ENCODE measurements at regions not wholly inside any gene's neighbourhood (a gene's known extent, or its start where the extent isn't known, plus 50 kb on each side); places are given as distances from the start of the nearest gene placed in this dataset.

GRCh38 chr2:46845542-46846486 lies 69.8 kb downstream of the MCFD2 start:
- WGBS, 3 donors = 65 to 79% (median 77%) methylated on average over 16 of the region's 16 CpGs
- DNase-seq = peak in 1 of 2 donors; percentile 17
- no peak for FAIRE-seq

GRCh38 chr2:46844443-46844842 lies 71.2 kb downstream of the MCFD2 start:
- Histone ChIP-seq H3K4me3 (ENCODE audit: low read depth in 1 of 3, low read length in 3 of 3) (no peak overlapping the region), H3K4me1 (ENCODE audit: control insufficient read depth in 3 of 3, insufficient read depth in 2 of 3, low read depth in 1 of 3, low read length in 2 of 3) (peaks cover 8 to 43% (median 27%) of the 10 kb centered on the region in 3 donors), H3K9me3 (ENCODE audit: control insufficient read depth in 2 of 2, insufficient read depth in 1 of 2, low read depth in 1 of 2, low read length in 1 of 2) (no peaks in the 10 kb centered on the region), H3K27me3 (ENCODE audit: control insufficient read depth in 3 of 3, insufficient read depth in 3 of 3, low read length in 3 of 3) (no peaks in the 10 kb centered on the region), H3K27ac (ENCODE audit: low read depth in 1 of 3, low read length in 2 of 3) (no peak overlapping the region), H3K36me3 (ENCODE audit: control insufficient read depth in 3 of 3, insufficient read depth in 2 of 3, low read depth in 1 of 3, low read length in 3 of 3) (no peaks in the 10 kb centered on the region)
- FAIRE-seq (no peak), DNase-seq (no peak)
- WGBS, 3 donors = 93 to 100% (median 95%) methylated on average over 1 of the region's 1 CpG

More at GRCh38 chr2:46845542-46846486, 69.8 kb downstream of the MCFD2 start:
- no peaks in the 10 kb centered on the region for H3K27me3 ChIP-seq (ENCODE audit: control insufficient read depth in 3 of 3, insufficient read depth in 3 of 3, low read length in 3 of 3)
- no peaks in the 10 kb centered on the region for H3K36me3 ChIP-seq (ENCODE audit: control insufficient read depth in 3 of 3, insufficient read depth in 2 of 3, low read depth in 1 of 3, low read length in 3 of 3)
- H3K9me3 ChIP-seq (ENCODE audit: control insufficient read depth in 2 of 2, insufficient read depth in 1 of 2, low read depth in 1 of 2, low read length in 1 of 2) = no peaks in the 10 kb centered on the region
- H3K4me3 ChIP-seq (ENCODE audit: low read depth in 1 of 3, low read length in 3 of 3) = no peak overlapping the region
- H3K27ac ChIP-seq (ENCODE audit: low read depth in 1 of 3, low read length in 2 of 3) = peak overlapping the region; percentile 70 to 96 (median 86)
- H3K4me1 ChIP-seq (ENCODE audit: control insufficient read depth in 3 of 3, insufficient read depth in 2 of 3, low read depth in 1 of 3, low read length in 2 of 3) = peaks cover 10 to 55% (median 37%) of the 10 kb centered on the region in 3 donors

GRCh38 chr2:46844034-46844433 lies 71.6 kb downstream of the MCFD2 start:
- FAIRE-seq (no peak), DNase-seq (no peak)
- Histone ChIP-seq H3K4me3 (ENCODE audit: low read depth in 1 of 3, low read length in 3 of 3) (no peak overlapping the region), H3K4me1 (ENCODE audit: control insufficient read depth in 3 of 3, insufficient read depth in 2 of 3, low read depth in 1 of 3, low read length in 2 of 3) (peaks cover 8 to 38% (median 22%) of the 10 kb centered on the region in 3 donors), H3K9me3 (ENCODE audit: control insufficient read depth in 2 of 2, insufficient read depth in 1 of 2, low read depth in 1 of 2, low read length in 1 of 2) (no peaks in the 10 kb centered on the region), H3K36me3 (ENCODE audit: control insufficient read depth in 3 of 3, insufficient read depth in 2 of 3, low read depth in 1 of 3, low read length in 3 of 3) (no peaks in the 10 kb centered on the region), H3K27me3 (ENCODE audit: control insufficient read depth in 3 of 3, insufficient read depth in 3 of 3, low read length in 3 of 3) (no peaks in the 10 kb centered on the region), H3K27ac (ENCODE audit: low read depth in 1 of 3, low read length in 2 of 3) (no peak overlapping the region)
- WGBS, 3 donors = 58 to 98% (median 97%) methylated on average over 2 of the region's 2 CpGs

- no peaks in the 10 kb centered on the region for H3K27me3 ChIP-seq (ENCODE audit: control insufficient read depth in 3 of 3, insufficient read depth in 3 of 3, low read length in 3 of 3)
- no peaks in the 10 kb centered on the region for H3K36me3 ChIP-seq (ENCODE audit: control insufficient read depth in 3 of 3, insufficient read depth in 2 of 3, low read depth in 1 of 3, low read length in 3 of 3)
- no peak overlapping the region for H3K4me3 ChIP-seq (ENCODE audit: low read depth in 1 of 3, low read length in 3 of 3)
- H3K27ac ChIP-seq (ENCODE audit: low read depth in 1 of 3, low read length in 2 of 3) = no peak overlapping the region
- no peaks in the 10 kb centered on the region for H3K9me3 ChIP-seq (ENCODE audit: control insufficient read depth in 2 of 2, insufficient read depth in 1 of 2, low read depth in 1 of 2, low read length in 1 of 2)
- WGBS, 3 donors = 80 to 87% (median 81%) methylated on average over 5 of the region's 5 CpGs
- H3K4me1 ChIP-seq (ENCODE audit: control insufficient read depth in 3 of 3, insufficient read depth in 2 of 3, low read depth in 1 of 3, low read length in 2 of 3) = peaks cover 6 to 31% (median 17%) of the 10 kb centered on the region in 3 donors
- FAIRE-seq (no peak), DNase-seq (no peak)
Measured at GRCh38 chr2:46843316-46843715, 72.3 kb downstream of the MCFD2 start.

- 93 to 96% (median 95%) methylated on average over 7 of the region's 7 CpGs for WGBS, 3 donors
- Histone ChIP-seq H3K4me1 (ENCODE audit: control insufficient read depth in 3 of 3, insufficient read depth in 2 of 3, low read depth in 1 of 3, low read length in 2 of 3) (peaks cover 4 to 27% (median 12%) of the 10 kb centered on the region in 3 donors), H3K9me3 (ENCODE audit: control insufficient read depth in 2 of 2, insufficient read depth in 1 of 2, low read depth in 1 of 2, low read length in 1 of 2) (no peaks in the 10 kb centered on the region), H3K27me3 (ENCODE audit: control insufficient read depth in 3 of 3, insufficient read depth in 3 of 3, low read length in 3 of 3) (no peaks in the 10 kb centered on the region), H3K4me3 (ENCODE audit: low read depth in 1 of 3, low read length in 3 of 3) (no peak overlapping the region), H3K27ac (ENCODE audit: low read depth in 1 of 3, low read length in 2 of 3) (no peak overlapping the region), H3K36me3 (ENCODE audit: control insufficient read depth in 3 of 3, insufficient read depth in 2 of 3, low read depth in 1 of 3, low read length in 3 of 3) (no peaks in the 10 kb centered on the region)
- no peak for DNase-seq
- no peak for FAIRE-seq
Measured at GRCh38 chr2:46842876-46843275, 72.7 kb downstream of the MCFD2 start.

GRCh38 chr2:46841621-46842020 lies 74.0 kb downstream of the MCFD2 start:
- no peak overlapping the region for H3K27ac ChIP-seq (ENCODE audit: low read depth in 1 of 3, low read length in 2 of 3)
- peak in 1 of 2 donors; percentile 87 for DNase-seq

GRCh38 chr2:46839045-46839444 lies 76.6 kb downstream of the MCFD2 start:
- no peak for DNase-seq
- no peaks in the 10 kb centered on the region for H3K4me1 ChIP-seq (ENCODE audit: control insufficient read depth in 3 of 3, insufficient read depth in 2 of 3, low read depth in 1 of 3, low read length in 2 of 3)
- H3K9me3 ChIP-seq (ENCODE audit: control insufficient read depth in 2 of 2, insufficient read depth in 1 of 2, low read depth in 1 of 2, low read length in 1 of 2) = no peaks in the 10 kb centered on the region
- FAIRE-seq = no peak
- WGBS, 3 donors = 59 to 76% (median 76%) methylated on average over 3 of the region's 3 CpGs
- H3K4me3 ChIP-seq (ENCODE audit: low read depth in 1 of 3, low read length in 3 of 3) = no peak overlapping the region
- no peaks in the 10 kb centered on the region for H3K27me3 ChIP-seq (ENCODE audit: control insufficient read depth in 3 of 3, insufficient read depth in 3 of 3, low read length in 3 of 3)
- no peaks in the 10 kb centered on the region for H3K36me3 ChIP-seq (ENCODE audit: control insufficient read depth in 3 of 3, insufficient read depth in 2 of 3, low read depth in 1 of 3, low read length in 3 of 3)
- H3K27ac ChIP-seq (ENCODE audit: low read depth in 1 of 3, low read length in 2 of 3) = no peak overlapping the region

More at GRCh38 chr2:46841621-46842020, 74.0 kb downstream of the MCFD2 start:
- Histone ChIP-seq H3K36me3 (ENCODE audit: control insufficient read depth in 3 of 3, insufficient read depth in 2 of 3, low read depth in 1 of 3, low read length in 3 of 3) (no peaks in the 10 kb centered on the region), H3K4me1 (ENCODE audit: control insufficient read depth in 3 of 3, insufficient read depth in 2 of 3, low read depth in 1 of 3, low read length in 2 of 3) (peaks cover under 1 to 14% (median 6%) of the 10 kb centered on the region in 3 donors), H3K4me3 (ENCODE audit: low read depth in 1 of 3, low read length in 3 of 3) (no peak overlapping the region), H3K9me3 (ENCODE audit: control insufficient read depth in 2 of 2, insufficient read depth in 1 of 2, low read depth in 1 of 2, low read length in 1 of 2) (no peaks in the 10 kb centered on the region), H3K27me3 (ENCODE audit: control insufficient read depth in 3 of 3, insufficient read depth in 3 of 3, low read length in 3 of 3) (no peaks in the 10 kb centered on the region)
- no peak for FAIRE-seq
- WGBS, 3 donors = 8 to 37% (median 28%) methylated on average over 4 of the region's 4 CpGs

GRCh38 chr2:46837704-46838103 lies 77.9 kb downstream of the MCFD2 start:
- no peaks in the 10 kb centered on the region for H3K4me1 ChIP-seq (ENCODE audit: control insufficient read depth in 3 of 3, insufficient read depth in 2 of 3, low read depth in 1 of 3, low read length in 2 of 3)
- H3K27me3 ChIP-seq (ENCODE audit: control insufficient read depth in 3 of 3, insufficient read depth in 3 of 3, low read length in 3 of 3) = no peaks in the 10 kb centered on the region
- H3K4me3 ChIP-seq (ENCODE audit: low read depth in 1 of 3, low read length in 3 of 3) = no peak overlapping the region
- no peaks in the 10 kb centered on the region for H3K36me3 ChIP-seq (ENCODE audit: control insufficient read depth in 3 of 3, insufficient read depth in 2 of 3, low read depth in 1 of 3, low read length in 3 of 3)
- H3K27ac ChIP-seq (ENCODE audit: low read depth in 1 of 3, low read length in 2 of 3) = no peak overlapping the region
- no peaks in the 10 kb centered on the region for H3K9me3 ChIP-seq (ENCODE audit: control insufficient read depth in 2 of 2, insufficient read depth in 1 of 2, low read depth in 1 of 2, low read length in 1 of 2)
- WGBS, 3 donors = 81 to 88% (median 86%) methylated on average over 5 of the region's 5 CpGs
- no peak for FAIRE-seq
- no peak for DNase-seq

All from small intestine (tissue), 7 donors.